Brain microvascular endothelial cell (primary cell): ENCODE measurements at regions not wholly inside any gene's neighbourhood (a gene's known extent, or its start where the extent isn't known, plus 50 kb on each side); places are given as distances from the start of the nearest gene placed in this dataset.

Experiments used
- DNase-seq: peaks from one replicate; pipeline ENCODE4 v3.0.0-alpha.2; 2020
- H3K27ac ChIP-seq: fragments of 250-450 bp; sonication (Bioruptor Pico); 2 replicates; pipeline ENCODE4 v1.5.1; 2020; ENCODE audit warnings: mild to moderate bottlenecking, moderate library complexity
- H3K27me3 ChIP-seq: fragments of 250-450 bp; sonication (Bioruptor Pico); replicated peaks from 2 replicates; pipeline ENCODE4 v1.5.1; 2020; ENCODE audit warnings: mild to moderate bottlenecking
- H3K36me3 ChIP-seq: fragments of 250-450 bp; sonication (Bioruptor Pico); replicated peaks from 2 replicates; pipeline ENCODE4 v1.5.1; 2020; ENCODE audit warnings: mild to moderate bottlenecking
- H3K4me3 ChIP-seq: 2 replicates; pipeline ENCODE4 v1.5.1; 2011; ENCODE audit warnings: low read depth, mild to moderate bottlenecking, control low read depth, low read length, moderate library complexity
- CTCF ChIP-seq: IDR thresholded peaks from 2 replicates; pipeline ENCODE4 v1.5.1; 2011; ENCODE audit warnings: low read depth, mild to moderate bottlenecking, moderate library complexity, low read length, control low read depth, inconsistent platforms; ENCODE audit errors: missing control alignments
- in situ Hi-C: cut with HindIII; loops from 2 replicates; pipeline ENCODE4 v1.10.0; 2017; ENCODE audit warnings: low sequenced_read_pairs, low pct_ligation_motif_present

GRCh38 chr7:149569726-149570422 is 72.3 kb upstream of the ZNF746 start:
- in situ Hi-C loops: no loop called here
- Histone ChIP-seq H3K4me3 (no peak overlapping the region), H3K36me3 (peaks cover 2% of the 10 kb centered on the region), H3K27me3 (no peaks in the 10 kb centered on the region), H3K27ac (peak overlapping the region; percentile 38)
- TF ChIP-seq CTCF: no peak
- no peak for DNase-seq

- DNase-seq: peak; percentile 72
- no peak overlapping the region for H3K4me3 ChIP-seq
- no peak overlapping the region for H3K27ac ChIP-seq
- H3K36me3 ChIP-seq: peaks cover 2% of the 10 kb centered on the region
- in situ Hi-C loops: no loop called here
- H3K27me3 ChIP-seq: no peaks in the 10 kb centered on the region
- TF ChIP-seq CTCF: no peak
These were observed 71.6 kb upstream of the ZNF746 start for GRCh38 chr7:149569025-149569725.

GRCh38 chr7:149568218-149568617 is 70.6 kb upstream of the ZNF746 start:
- H3K27me3 ChIP-seq: no peaks in the 10 kb centered on the region
- no peak overlapping the region for H3K27ac ChIP-seq
- H3K36me3 ChIP-seq: peaks cover 2% of the 10 kb centered on the region
- no peak for DNase-seq
- no peak overlapping the region for H3K4me3 ChIP-seq
- in situ Hi-C loops: no loop called here
- no peak for TF ChIP-seq CTCF

DNA sequence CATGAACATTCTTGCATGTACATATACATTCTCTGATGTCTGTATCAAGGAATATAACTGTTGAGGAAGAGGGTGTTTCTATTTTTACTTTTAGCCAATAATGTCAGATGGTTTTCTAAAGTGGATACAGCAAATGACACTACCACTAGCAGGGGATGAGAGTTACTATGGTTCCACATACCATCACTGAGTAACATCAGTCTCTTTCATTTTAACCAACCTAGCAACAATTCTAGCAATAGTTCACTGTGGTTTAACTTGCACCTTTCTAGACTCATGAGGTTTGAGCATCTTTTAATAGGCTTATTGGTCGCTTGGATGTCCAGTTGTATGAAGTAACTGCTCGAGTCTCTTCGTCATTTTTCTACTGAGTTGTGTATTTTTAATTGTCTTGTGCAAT is 68.5 kb upstream of the ZNF746 start:
- Histone ChIP-seq H3K36me3 (peaks cover 2% of the 10 kb centered on the region), H3K27ac (no peak overlapping the region), H3K4me3 (no peak overlapping the region), H3K27me3 (no peaks in the 10 kb centered on the region)
- in situ Hi-C loops: no loop called here
- no peak for TF ChIP-seq CTCF
- DNase-seq: no peak

GRCh38 chr7:149565096-149565382 is 67.4 kb upstream of the ZNF746 start:
- in situ Hi-C loops: no loop called here
- Histone ChIP-seq H3K4me3 (no peak overlapping the region), H3K36me3 (peaks cover 2% of the 10 kb centered on the region), H3K27me3 (no peaks in the 10 kb centered on the region), H3K27ac (no peak overlapping the region)
- no peak for TF ChIP-seq CTCF
- DNase-seq: no peak
